Putamen (tissue), 1 donor: ENCODE measurements at regions not wholly inside any gene's neighbourhood (a gene's known extent, or its start where the extent isn't known, plus 50 kb on each side); places are given as distances from the start of the nearest gene placed in this dataset.

Experiments
- DNase-seq: peaks from one replicate; pipeline ENCODE4 v3.0.0-alpha.2; 2016; ENCODE audit warnings: low spot score

GRCh38 chr5:174376056-174376455, 330.6 kb downstream of the NSG2 start:
- no peak for DNase-seq

- no peak for DNase-seq
These were observed 331.3 kb downstream of the NSG2 start for GRCh38 chr5:174376726-174377373.

GRCh38 chr5:174378121-174378874, 332.8 kb downstream of the NSG2 start:
- no peak for DNase-seq

GRCh38 chr5:174380311-174380710, 334.8 kb downstream of the NSG2 start:
- no peak for DNase-seq

GRCh38 chr5:174381241-174381640, 335.7 kb downstream of the NSG2 start:
- DNase-seq: no peak

GRCh38 chr5:174383210-174384167, 338.0 kb downstream of the NSG2 start:
- no peak for DNase-seq

GRCh38 chr5:174384509-174384947, 339.0 kb downstream of the NSG2 start:
- DNase-seq: no peak

- no peak for DNase-seq
These were observed 338.1 kb upstream of the MSX2 start for GRCh38 chr5:174386306-174386705.

GRCh38 chr5:174386846-174387245, 337.5 kb upstream of the MSX2 start:
- DNase-seq: no peak

- DNase-seq: no peak
These were observed 336.9 kb upstream of the MSX2 start for GRCh38 chr5:174387448-174387847.

GRCh38 chr5:174392892-174393291, 331.5 kb upstream of the MSX2 start:
- DNase-seq: no peak

GRCh38 chr5:174396541-174396940, 327.8 kb upstream of the MSX2 start:
- DNase-seq: no peak

GRCh38 chr5:174397206-174397605, 327.2 kb upstream of the MSX2 start:
- DNase-seq: no peak

- no peak for DNase-seq
These were observed 326.2 kb upstream of the MSX2 start for GRCh38 chr5:174398171-174398570.

GRCh38 chr5:174399411-174399810, 325.0 kb upstream of the MSX2 start:
- DNase-seq: no peak

GRCh38 chr5:174400461-174400860, 323.9 kb upstream of the MSX2 start:
- no peak for DNase-seq

GRCh38 chr5:174401793-174402192, 322.6 kb upstream of the MSX2 start:
- DNase-seq: no peak

GRCh38 chr5:174402222-174402812, 322.1 kb upstream of the MSX2 start:
- DNase-seq: no peak

GRCh38 chr5:174404848-174405247, 319.5 kb upstream of the MSX2 start:
- DNase-seq: no peak

- DNase-seq: no peak
These were observed 315.3 kb upstream of the MSX2 start for GRCh38 chr5:174409070-174409469.

GRCh38 chr5:174409971-174410370, 314.4 kb upstream of the MSX2 start:
- no peak for DNase-seq
